GM06990 (cell line): ENCODE measurements at regions not wholly inside any gene's neighbourhood (a gene's known extent, or its start where the extent isn't known, plus 50 kb on each side); places are given as distances from the start of the nearest gene placed in this dataset.

Experiments used
- DNase-seq: peaks from one replicate; pipeline ENCODE4 v3.0.0-alpha.2; 2011; ENCODE audit not compliant: insufficient read length; ENCODE audit errors: extremely low read depth
- H3K27me3 ChIP-seq: replicated peaks from 2 replicates; pipeline ENCODE4 v1.6.0; 2011; ENCODE audit warnings: low read length; ENCODE audit not compliant: control insufficient read depth, insufficient read depth
- H3K36me3 ChIP-seq: 2 replicates; pipeline ENCODE4 v1.5.1; 2011; ENCODE audit warnings: low read length; ENCODE audit not compliant: control insufficient read depth, insufficient read depth
- H3K4me3 ChIP-seq: replicated peaks from 2 replicates; pipeline ENCODE4 v1.5.1; 2011; ENCODE audit warnings: low read depth, mild to moderate bottlenecking, control low read depth, low read length
- TF ChIP-seq, protein P1 (sequence below): IDR thresholded peaks from 2 replicates; pipeline ENCODE4 v1.5.1; 2011; ENCODE audit warnings: low read length, control low read depth, mild to moderate bottlenecking, inconsistent platforms; ENCODE audit not compliant: insufficient read depth, poor library complexity, severe bottlenecking

DNA sequence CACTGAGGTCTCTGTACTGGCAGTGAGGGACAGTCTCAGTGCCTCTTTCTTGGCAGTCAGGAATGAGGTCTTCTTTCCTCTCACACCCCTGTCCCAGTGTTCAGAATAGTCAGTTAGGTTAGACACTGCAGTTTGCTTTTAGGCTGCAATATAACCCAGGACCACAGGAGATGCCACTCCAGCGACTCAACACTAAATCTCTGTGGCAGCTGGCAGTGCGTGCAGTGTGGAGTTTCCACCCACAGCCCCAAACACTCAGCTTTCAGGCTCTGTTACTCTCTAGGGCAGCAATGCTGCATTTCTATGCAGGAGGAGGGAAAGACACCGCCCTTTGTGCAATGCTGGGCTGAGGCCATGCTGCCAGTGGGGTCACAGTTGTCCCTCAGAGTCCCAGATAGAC is 150.2 kb upstream of the SUCLG2 start:
- DNase-seq: no peak
- TF ChIP-seq, protein P1, sequence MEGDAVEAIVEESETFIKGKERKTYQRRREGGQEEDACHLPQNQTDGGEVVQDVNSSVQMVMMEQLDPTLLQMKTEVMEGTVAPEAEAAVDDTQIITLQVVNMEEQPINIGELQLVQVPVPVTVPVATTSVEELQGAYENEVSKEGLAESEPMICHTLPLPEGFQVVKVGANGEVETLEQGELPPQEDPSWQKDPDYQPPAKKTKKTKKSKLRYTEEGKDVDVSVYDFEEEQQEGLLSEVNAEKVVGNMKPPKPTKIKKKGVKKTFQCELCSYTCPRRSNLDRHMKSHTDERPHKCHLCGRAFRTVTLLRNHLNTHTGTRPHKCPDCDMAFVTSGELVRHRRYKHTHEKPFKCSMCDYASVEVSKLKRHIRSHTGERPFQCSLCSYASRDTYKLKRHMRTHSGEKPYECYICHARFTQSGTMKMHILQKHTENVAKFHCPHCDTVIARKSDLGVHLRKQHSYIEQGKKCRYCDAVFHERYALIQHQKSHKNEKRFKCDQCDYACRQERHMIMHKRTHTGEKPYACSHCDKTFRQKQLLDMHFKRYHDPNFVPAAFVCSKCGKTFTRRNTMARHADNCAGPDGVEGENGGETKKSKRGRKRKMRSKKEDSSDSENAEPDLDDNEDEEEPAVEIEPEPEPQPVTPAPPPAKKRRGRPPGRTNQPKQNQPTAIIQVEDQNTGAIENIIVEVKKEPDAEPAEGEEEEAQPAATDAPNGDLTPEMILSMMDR: no peak
- no peak overlapping the region for H3K4me3 ChIP-seq
- H3K36me3 ChIP-seq: no peaks in the 10 kb centered on the region
- peaks cover 1% of the 10 kb centered on the region for H3K27me3 ChIP-seq

DNA sequence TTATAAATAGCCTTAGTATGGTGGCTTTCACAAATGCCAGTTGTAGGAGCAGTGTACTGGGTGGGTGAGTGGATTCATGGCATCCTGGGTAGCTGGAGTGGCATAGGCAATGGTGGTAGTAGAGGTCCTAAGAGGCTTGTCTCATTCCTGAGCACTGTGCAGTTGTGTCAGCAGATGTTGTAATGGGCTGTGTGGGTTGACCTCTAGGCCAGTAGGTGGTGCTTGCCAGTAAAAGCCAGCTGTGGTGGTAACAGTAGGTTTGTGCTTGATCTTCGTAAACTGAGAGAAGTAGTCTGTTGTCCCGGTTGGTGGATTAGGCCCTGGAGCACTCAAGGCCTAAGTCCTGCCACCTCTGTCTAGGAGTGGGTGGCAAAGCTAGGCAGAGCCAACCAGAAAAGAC is 149.7 kb upstream of the SUCLG2 start:
- Histone ChIP-seq H3K36me3 (no peaks in the 10 kb centered on the region), H3K27me3 (no peaks in the 10 kb centered on the region; the same call in 1 of the 2 replicates), H3K4me3 (no peak overlapping the region)
- TF ChIP-seq, protein P1: no peak
- no peak for DNase-seq

DNA sequence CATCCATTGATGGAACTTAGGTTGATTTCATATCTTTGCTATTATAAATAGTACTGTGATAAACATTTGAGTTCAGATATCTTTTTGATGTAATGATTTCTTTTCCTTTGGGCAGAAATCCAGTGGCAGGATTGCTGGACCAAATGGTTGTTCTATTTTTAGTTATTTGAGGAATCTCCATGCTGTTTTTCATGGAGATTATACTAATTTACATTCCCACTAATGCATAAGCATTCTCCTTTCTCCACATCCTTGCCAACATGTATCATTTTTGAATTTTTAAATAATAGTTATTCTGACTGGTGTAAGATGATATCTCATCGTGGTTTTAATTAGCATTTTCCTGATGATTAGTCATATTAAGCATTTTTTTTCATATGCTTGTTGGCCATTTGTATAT is 144.0 kb upstream of the SUCLG2 start:
- Histone ChIP-seq H3K36me3 (no peaks in the 10 kb centered on the region), H3K4me3 (no peak overlapping the region), H3K27me3 (no peaks in the 10 kb centered on the region)
- DNase-seq: no peak
- TF ChIP-seq, protein P1: no peak

DNA sequence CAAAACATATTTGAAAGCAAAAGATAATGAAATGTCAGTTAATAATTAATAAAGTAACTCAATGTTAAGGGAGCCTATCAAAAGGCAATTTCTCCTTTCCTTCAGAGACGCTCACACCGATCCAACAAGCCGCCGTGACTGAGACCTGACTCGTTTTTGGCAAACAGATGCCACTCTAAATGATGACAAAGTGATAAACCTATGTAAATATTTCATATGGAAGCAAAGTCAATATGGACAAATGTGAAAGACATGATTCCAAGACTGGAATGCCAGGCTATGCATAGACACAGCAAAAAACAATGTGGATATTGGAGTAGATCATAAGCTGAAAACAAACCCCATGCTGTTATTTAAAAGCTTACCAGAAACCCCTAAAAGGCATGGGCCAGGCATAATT is 137.2 kb upstream of the SUCLG2 start:
- Histone ChIP-seq H3K36me3 (no peaks in the 10 kb centered on the region), H3K4me3 (no peak overlapping the region), H3K27me3 (no peaks in the 10 kb centered on the region)
- no peak for DNase-seq
- TF ChIP-seq, protein P1: no peak

DNA sequence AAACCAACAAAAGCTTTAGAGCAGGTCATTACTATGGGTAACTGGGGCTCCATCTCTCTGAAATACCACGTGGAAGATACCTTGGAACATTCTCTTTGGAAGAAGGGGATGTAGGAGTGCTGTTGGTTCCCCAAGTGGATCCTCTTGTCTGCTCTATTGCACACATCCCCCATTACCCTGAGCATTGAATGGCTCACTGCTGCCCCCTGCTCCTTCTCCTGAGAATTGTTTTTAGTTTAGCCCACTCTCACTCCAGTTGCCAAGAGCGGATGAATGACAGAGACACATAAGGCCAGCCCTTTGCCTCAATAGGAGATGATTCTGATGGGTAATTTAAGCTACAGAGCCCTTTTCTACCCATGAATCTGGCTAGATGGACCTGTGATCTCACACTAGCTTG is 135.6 kb upstream of the SUCLG2 start:
- DNase-seq: peak; percentile 6
- H3K36me3 ChIP-seq: no peaks in the 10 kb centered on the region
- no peaks in the 10 kb centered on the region for H3K27me3 ChIP-seq
- TF ChIP-seq, protein P1: peak; percentile 73
- H3K4me3 ChIP-seq: no peak overlapping the region

DNA sequence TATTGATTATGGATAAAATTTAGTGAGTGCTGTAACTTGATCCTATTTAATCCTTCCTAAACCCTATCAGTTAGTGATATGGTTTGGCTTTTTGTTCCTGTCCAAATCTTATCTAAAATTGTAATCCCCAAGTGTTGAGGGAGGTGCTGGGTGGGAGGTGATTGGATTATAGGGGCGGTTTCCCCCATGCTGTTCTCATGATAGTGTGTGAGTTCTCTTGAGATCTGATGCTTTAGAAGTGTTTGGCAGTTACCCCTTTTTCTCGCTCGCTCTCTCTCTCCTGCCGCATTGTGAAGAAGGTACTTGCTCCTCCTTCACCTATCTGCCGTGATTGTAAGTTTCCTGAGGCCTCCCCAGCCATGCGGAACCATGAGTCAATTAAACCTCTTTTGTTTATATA is 134.0 kb upstream of the SUCLG2 start:
- Histone ChIP-seq H3K27me3 (no peaks in the 10 kb centered on the region), H3K4me3 (no peak overlapping the region), H3K36me3 (no peaks in the 10 kb centered on the region)
- TF ChIP-seq, protein P1: no peak
- DNase-seq: no peak
